ENCODE measurements at regions not wholly inside any gene's neighbourhood (a gene's known extent, or its start where the extent isn't known, plus 50 kb on each side); places are given as distances from the start of the nearest gene placed in this dataset.

- no peaks in the 10 kb centered on the region for H3K36me3 ChIP-seq (ENCODE audit: control insufficient read depth in 2 of 2, extremely low read depth in 1 of 2, insufficient read depth in 2 of 2, low read length in 2 of 2)
- no peak overlapping the region for H3K9ac ChIP-seq (replicated peaks; ENCODE audit: extremely low read depth, insufficient read depth, low read length)
- intact Hi-C loops (cut with micrococcal nuclease) (no loop called here), dilution Hi-C loops (cut with MboI; ENCODE audit: extremely low pct_ligation_motif_present, low sequenced_read_pairs) (no loop called here)
- TF ChIP-seq GATA2 (IDR thresholded peaks at IDR 0.05; ENCODE audit: insufficient read depth, insufficient read length, low read depth, low read length) (no peak), FOS (IDR thresholded peaks at IDR 0.05; ENCODE audit: borderline replicate concordance, insufficient read depth, low read length) (no peak), POLR2A (IDR thresholded peaks at IDR 0.05; ENCODE audit: low read depth, low read length) (no peak), EZH2 (IDR thresholded peaks at IDR 0.05; ENCODE audit: borderline replicate concordance, low read depth, low read length, severe bottlenecking) (no peak), CTCF (IDR thresholded peaks at IDR 0.05; ENCODE audit: extremely low read depth in 1 of 2, insufficient read depth in 1 of 2, low read depth in 1 of 2, low read length in 2 of 2) (no peak)
- peaks cover 10% of the 10 kb centered on the region for H3K4me1 ChIP-seq (ENCODE audit: control insufficient read depth, extremely low read depth, insufficient read depth, low read length)
- CTCF ChIA-PET: no interaction called here
- no peaks in the 10 kb centered on the region for H3K9me3 ChIP-seq (replicated peaks; ENCODE audit: control insufficient read depth, insufficient read depth, low read length)
- no peaks in the 10 kb centered on the region for H4K20me1 ChIP-seq (replicated peaks; ENCODE audit: control insufficient read depth, extremely low read depth, insufficient read depth, low read length)
- no peaks in the 10 kb centered on the region for H3K79me2 ChIP-seq (ENCODE audit: control insufficient read depth, insufficient read depth, low read length)
- no TSS peak for BruUV-seq (replicated peaks)
- H3K27me3 ChIP-seq (ENCODE audit: control insufficient read depth in 2 of 2, insufficient read depth in 2 of 2, low read length in 2 of 2): no peaks in the 10 kb centered on the region
- no peak overlapping the region for H2AFZ ChIP-seq (ENCODE audit: low read depth, low read length)
- no peak overlapping the region for H3K27ac ChIP-seq (ENCODE audit: insufficient read depth, low read depth, low read length)
- POLR2A ChIA-PET: no interaction called here
- FAIRE-seq: no peak
- H3K4me3 ChIP-seq (replicated peaks in 1 of 3; ENCODE audit: insufficient read depth in 1 of 3, low read depth in 1 of 3, low read length in 3 of 3): no peak overlapping the region
- H3K4me2 ChIP-seq (ENCODE audit: insufficient read depth, low read length): no peak overlapping the region
- H3K9me1 ChIP-seq (replicated peaks; ENCODE audit: control insufficient read depth, extremely low read depth, insufficient read depth, low read length): no peaks in the 10 kb centered on the region
- no peak for DNase-seq (ENCODE audit: low read depth, low spot score)
These were observed 149.6 kb downstream of the CRYBB2 start for GRCh38 chr22:25369041-25369440.

- FAIRE-seq: no peak
- BruUV-seq (replicated peaks): no TSS peak
These were observed 150.9 kb downstream of the CRYBB2 start for GRCh38 chr22:25370322-25370721.

More at GRCh38 chr22:25370322-25370721, 150.9 kb downstream of the CRYBB2 start:
- Histone ChIP-seq H3K27ac (ENCODE audit: insufficient read depth, low read depth, low read length) (no peak overlapping the region), H4K20me1 (replicated peaks; ENCODE audit: control insufficient read depth, extremely low read depth, insufficient read depth, low read length) (no peaks in the 10 kb centered on the region), H3K79me2 (ENCODE audit: control insufficient read depth, insufficient read depth, low read length) (no peaks in the 10 kb centered on the region), H3K36me3 (ENCODE audit: control insufficient read depth in 2 of 2, extremely low read depth in 1 of 2, insufficient read depth in 2 of 2, low read length in 2 of 2) (no peaks in the 10 kb centered on the region), H3K9ac (replicated peaks; ENCODE audit: extremely low read depth, insufficient read depth, low read length) (no peak overlapping the region), H3K4me1 (ENCODE audit: control insufficient read depth, extremely low read depth, insufficient read depth, low read length) (peaks cover 8% of the 10 kb centered on the region), H3K27me3 (ENCODE audit: control insufficient read depth in 2 of 2, insufficient read depth in 2 of 2, low read length in 2 of 2) (no peaks in the 10 kb centered on the region), H2AFZ (ENCODE audit: low read depth, low read length) (no peak overlapping the region), H3K9me1 (replicated peaks; ENCODE audit: control insufficient read depth, extremely low read depth, insufficient read depth, low read length) (no peaks in the 10 kb centered on the region), H3K4me3 (replicated peaks in 1 of 3; ENCODE audit: insufficient read depth in 1 of 3, low read depth in 1 of 3, low read length in 3 of 3) (no peak overlapping the region), H3K4me2 (ENCODE audit: insufficient read depth, low read length) (no peak overlapping the region), H3K9me3 (replicated peaks; ENCODE audit: control insufficient read depth, insufficient read depth, low read length) (no peaks in the 10 kb centered on the region)
- POLR2A ChIA-PET: no interaction called here
- DNase-seq (ENCODE audit: low read depth, low spot score): no peak
- dilution Hi-C loops (cut with MboI; ENCODE audit: extremely low pct_ligation_motif_present, low sequenced_read_pairs) (no loop called here), intact Hi-C loops (cut with micrococcal nuclease) (no loop called here)
- CTCF ChIA-PET: no interaction called here
- TF ChIP-seq FOS (IDR thresholded peaks at IDR 0.05; ENCODE audit: borderline replicate concordance, insufficient read depth, low read length): no peak
- no peak for TF ChIP-seq POLR2A (IDR thresholded peaks at IDR 0.05; ENCODE audit: low read depth, low read length)
- no peak for TF ChIP-seq GATA2 (IDR thresholded peaks at IDR 0.05; ENCODE audit: insufficient read depth, insufficient read length, low read depth, low read length)
- TF ChIP-seq POLR2AphosphoS5 (IDR thresholded peaks at IDR 0.05; ENCODE audit: insufficient read depth, low read depth, low read length): no peak
- no peak for TF ChIP-seq JUN (IDR thresholded peaks at IDR 0.05; ENCODE audit: borderline replicate concordance, insufficient read depth, insufficient read length, low read depth)
- no peak for TF ChIP-seq EZH2 (IDR thresholded peaks at IDR 0.05; ENCODE audit: borderline replicate concordance, low read depth, low read length, severe bottlenecking)
- TF ChIP-seq CTCF (IDR thresholded peaks at IDR 0.05; ENCODE audit: extremely low read depth in 1 of 2, insufficient read depth in 1 of 2, low read depth in 1 of 2, low read length in 2 of 2): no peak
- no peak for TF ChIP-seq MAX (IDR thresholded peaks at IDR 0.05; ENCODE audit: insufficient read depth, insufficient read length)
- no peak for TF ChIP-seq MYC (IDR thresholded peaks at IDR 0.05; ENCODE audit: low read depth, low read length)
